ENCODE measurements at regions not wholly inside any gene's neighbourhood (a gene's known extent, or its start where the extent isn't known, plus 50 kb on each side); places are given as distances from the start of the nearest gene placed in this dataset. TPM values are rescaled to one million over a fixed set of nuclear protein-coding genes. Genes with fewer than 3 reads are reported as not detected.

GRCh38 chr3:87350367-87351199 is 74.2 kb upstream of the POU1F1 start:
- DNase-seq (ENCODE audit: low read depth) = peak; percentile 24

DNA sequence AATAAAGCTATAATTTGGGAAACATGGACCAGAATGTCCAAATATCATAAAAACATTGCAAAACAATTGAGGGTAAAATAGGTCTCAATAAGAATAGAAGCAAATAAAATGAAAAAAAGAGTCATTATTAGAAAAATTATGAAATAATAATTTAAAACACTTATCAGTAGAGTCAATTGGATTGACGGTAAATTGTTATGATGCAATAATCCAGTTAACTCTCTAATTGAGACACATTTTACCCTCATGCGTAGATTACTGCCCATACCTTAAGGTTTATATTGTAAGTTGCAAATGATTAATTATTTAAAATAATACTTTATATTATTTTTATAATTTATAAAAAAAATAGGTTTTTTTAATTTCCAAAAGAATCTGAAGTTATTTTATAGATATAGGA is 73.4 kb upstream of the POU1F1 start:
- no peak for DNase-seq (ENCODE audit: low read depth)

GRCh38 chr3:87336761-87337160 is 60.4 kb upstream of the POU1F1 start:
- DNase-seq (ENCODE audit: low read depth) = peak; percentile 18

GRCh38 chr3:87335931-87336330 is 59.5 kb upstream of the POU1F1 start:
- DNase-seq (ENCODE audit: low read depth) = no peak

- peak; percentile 97 for DNase-seq (ENCODE audit: low read depth)
Observed at GRCh38 chr3:87333393-87333892, 57.1 kb upstream of the POU1F1 start.

- DNase-seq (ENCODE audit: low read depth) = no peak
Observed at GRCh38 chr3:87332789-87333188, 56.4 kb upstream of the POU1F1 start.

DNA sequence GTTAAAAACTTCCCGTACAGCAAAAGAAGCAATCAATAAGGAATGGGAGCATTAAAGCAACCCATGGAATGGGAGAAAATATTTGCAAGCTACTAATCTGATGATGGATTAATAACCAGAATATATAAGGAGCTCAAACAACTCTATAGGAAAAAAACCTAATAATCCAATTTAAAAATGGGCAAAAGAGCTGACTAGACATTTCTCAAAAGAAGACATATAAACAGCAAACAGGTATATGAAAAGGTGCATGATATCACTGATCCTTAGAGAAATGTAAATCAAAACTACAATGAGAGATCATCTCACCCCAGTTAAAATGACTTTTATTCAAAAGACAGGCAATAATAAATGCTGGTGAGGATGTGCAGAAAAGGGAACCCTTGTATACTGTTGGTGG is 52.7 kb upstream of the POU1F1 start:
- DNase-seq (ENCODE audit: low read depth) = no peak

Small RNA genes in the stretch of these regions (small RNA-seq; reads per million reads assigned to genes)
- gene RNU6-873P (not detected), gene RNU6ATAC6P (not detected)
